ENCODE measurements at regions not wholly inside any gene's neighbourhood (a gene's known extent, or its start where the extent isn't known, plus 50 kb on each side); places are given as distances from the start of the nearest gene placed in this dataset.
A peak's percentile ranks its signal among the peaks of the same experiment; 100 is the strongest.

DNA sequence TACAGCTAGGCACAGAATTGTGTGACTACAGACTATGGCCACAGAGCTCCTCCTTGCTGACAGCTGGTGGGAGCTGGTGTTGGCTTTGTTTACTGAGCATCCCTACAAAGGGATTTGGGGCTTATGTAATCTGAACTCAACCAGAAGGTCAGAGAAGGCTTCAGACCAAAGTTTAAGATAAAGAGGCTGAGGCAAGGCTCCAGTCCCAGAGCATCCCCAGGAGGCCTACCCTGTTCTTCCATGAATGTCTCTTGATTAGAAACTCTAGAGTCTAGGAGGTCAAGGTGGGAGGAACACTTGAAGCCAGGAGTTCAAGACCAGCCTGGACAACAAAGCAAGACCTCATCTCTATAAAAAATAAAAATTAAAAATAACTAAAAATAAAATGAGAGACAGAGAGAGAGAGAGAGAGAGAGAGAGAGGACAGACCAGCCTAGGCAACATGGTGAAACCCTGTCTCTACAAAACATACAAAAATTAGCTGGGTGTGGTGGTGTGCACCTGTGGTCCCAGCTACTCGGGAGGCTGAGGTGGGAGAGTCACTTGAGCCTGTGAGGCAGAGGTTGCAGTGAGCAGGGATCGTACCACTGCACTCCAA, 125.5 kb upstream of the SERPIND1 start:
- H3K27me3 ChIP-seq (ENCODE audit: control insufficient read depth in 4 of 4, insufficient read depth in 4 of 4, low read length in 3 of 4) = no peaks in the 10 kb centered on the region

More for the DNA sequence above, 125.5 kb upstream of the SERPIND1 start:
- Histone ChIP-seq H3K27ac (ENCODE audit: low read depth in 1 of 2, low read length in 2 of 2) (no peak overlapping the region), H3K4me3 (ENCODE audit: low read depth in 1 of 3, low read length in 3 of 3) (no peak overlapping the region), H3K9ac (ENCODE audit: low read depth in 1 of 2, low read length in 2 of 2) (no peak overlapping the region), H3K36me3 (ENCODE audit: control insufficient read depth in 4 of 4, insufficient read depth in 3 of 4, low read depth in 1 of 4, low read length in 3 of 4) (no peaks in the 10 kb centered on the region), H3K4me1 (ENCODE audit: control insufficient read depth in 4 of 4, insufficient read depth in 4 of 4, low read length in 3 of 4) (no peaks in the 10 kb centered on the region), H3K9me3 (ENCODE audit: control insufficient read depth in 4 of 4, low read length in 3 of 4) (no peaks in the 10 kb centered on the region)
- TF ChIP-seq ZBTB33 (IDR thresholded peaks at IDR 0.05) (no peak), SP1 (IDR thresholded peaks at IDR 0.05) (no peak), FOXA1 (IDR thresholded peaks at IDR 0.05) (no peak), YY1 (IDR thresholded peaks at IDR 0.05) (no peak), CTCF (IDR thresholded peaks at IDR 0.05; ENCODE audit: low read depth, low read length, missing input control) (no peak), GABPA (IDR thresholded peaks at IDR 0.05 in 1 of 2, conservative IDR thresholded peaks at IDR 0.05 in 1 of 2) (no peak), REST (IDR thresholded peaks at IDR 0.05) (no peak), EGR1 (IDR thresholded peaks at IDR 0.05; ENCODE audit: low read depth in 2 of 2) (no peak), TAF1 (conservative IDR thresholded peaks at IDR 0.05) (no peak), JUND (IDR thresholded peaks at IDR 0.05) (no peak), HNF4G (IDR thresholded peaks at IDR 0.05) (no peak), NR2F2 (IDR thresholded peaks at IDR 0.05) (no peak), RXRA (IDR thresholded peaks at IDR 0.05) (no peak)
- TF ChIP-seq, protein P1, sequence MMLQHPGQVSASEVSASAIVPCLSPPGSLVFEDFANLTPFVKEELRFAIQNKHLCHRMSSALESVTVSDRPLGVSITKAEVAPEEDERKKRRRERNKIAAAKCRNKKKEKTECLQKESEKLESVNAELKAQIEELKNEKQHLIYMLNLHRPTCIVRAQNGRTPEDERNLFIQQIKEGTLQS (IDR thresholded peaks at IDR 0.05) = no peak
- TF ChIP-seq, protein P2, sequence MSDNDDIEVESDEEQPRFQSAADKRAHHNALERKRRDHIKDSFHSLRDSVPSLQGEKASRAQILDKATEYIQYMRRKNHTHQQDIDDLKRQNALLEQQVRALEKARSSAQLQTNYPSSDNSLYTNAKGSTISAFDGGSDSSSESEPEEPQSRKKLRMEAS (IDR thresholded peaks at IDR 0.05) = no peak
- DNase-seq (ENCODE audit: low spot score) = peak; percentile 5
- WGBS = 91% methylated on average over 2 of the region's 2 CpGs
